Natural killer cell (primary cell): ENCODE measurements at regions not wholly inside any gene's neighbourhood (a gene's known extent, or its start where the extent isn't known, plus 50 kb on each side); places are given as distances from the start of the nearest gene placed in this dataset.

Experiments
- ATAC-seq, 3 donors: fragments of 150-1000 bp in 2 of 3; fragments of 200-7000 bp in 1 of 3; cut with Tn5 transposase; 1 replicate in 1 of 3; 2 replicates in 2 of 3; pipeline ENCODE4 v1.10.0; 2021; ENCODE audit warnings: mild to moderate bottlenecking in 2 of 3, moderate library complexity in 2 of 3
- DNase-seq, 2 donors: peaks; one replicate each; pipeline versions ENCODE4 v3.0.0 to v3.0.0-alpha.2; 2013 to 2021; ENCODE audit warnings: mixed read lengths in 1 of 2
- H3K27ac ChIP-seq: one replicate; pipeline ENCODE4 v1.5.1; 2013; ENCODE audit warnings: mild to moderate bottlenecking, low read length
- H3K27me3 ChIP-seq: one replicate; pipeline ENCODE4 v1.6.1; 2013; ENCODE audit warnings: low read length; ENCODE audit not compliant: control insufficient read depth, insufficient read depth
- H3K36me3 ChIP-seq: one replicate; pipeline ENCODE4 v1.6.1; 2013; ENCODE audit warnings: low read length; ENCODE audit not compliant: control insufficient read depth, insufficient read depth
- H3K4me1 ChIP-seq: one replicate; pipeline ENCODE4 v1.6.1; 2013; ENCODE audit warnings: low read length; ENCODE audit not compliant: control insufficient read depth, insufficient read depth
- H3K4me3 ChIP-seq: one replicate; pipeline ENCODE4 v1.5.1; 2013; ENCODE audit warnings: low read length
- H3K9me3 ChIP-seq: one replicate; pipeline ENCODE4 v1.6.1; 2013; ENCODE audit warnings: low read length; ENCODE audit not compliant: control insufficient read depth, insufficient read depth
- H3K27ac Mint-ChIP-seq, 2 donors: one replicate each; pipeline ENCODE4 v1.8.0; 2022; ENCODE audit warnings: mild to moderate bottlenecking in 2 of 2, mixed read lengths in 2 of 2, moderate library complexity in 1 of 2
- H3K27me3 Mint-ChIP-seq, 2 donors: one replicate each; pipeline ENCODE4 v1.8.0; 2022; ENCODE audit warnings: low read depth in 2 of 2, mixed read lengths in 2 of 2
- H3K36me3 Mint-ChIP-seq: one replicate; pipeline ENCODE4 v1.8.0; 2022; ENCODE audit warnings: mixed read lengths
- H3K4me1 Mint-ChIP-seq, 2 donors: one replicate each; pipeline ENCODE4 v1.8.0; 2022; ENCODE audit warnings: mixed read lengths in 2 of 2
- H3K4me3 Mint-ChIP-seq: one replicate; pipeline ENCODE4 v1.8.0; 2022; ENCODE audit warnings: mild to moderate bottlenecking, moderate library complexity, mixed read lengths
- H3K9me3 Mint-ChIP-seq, 2 donors: one replicate each; pipeline ENCODE4 v1.8.0; 2022; ENCODE audit warnings: mixed read lengths in 2 of 2
- CTCF ChIP-seq: fragments of 200-600 bp; IDR thresholded peaks from one replicate; pipeline ENCODE4 v1.8.0; 2022; ENCODE audit warnings: antibody characterized with exemption
- WGBS: methylation state at CpG from one replicate; pipeline ENCODE4 v1.1.7; 2013; ENCODE audit warnings: missing lambda C conversion rate; ENCODE audit not compliant: insufficient coverage; 5-methylcytosine and 5-hydroxymethylcytosine counted together
- intact Hi-C: fragments of 100-400 bp; cut with micrococcal nuclease; formaldehyde crosslinking; loops from one replicate; pipeline ENCODE4 v1.14.2; 2022

- Histone ChIP-seq H3K4me3 (no peak overlapping the region), H3K9me3 (no peaks in the 10 kb centered on the region), H3K27ac (no peak overlapping the region), H3K4me1 (no peaks in the 10 kb centered on the region), H3K27me3 (no peaks in the 10 kb centered on the region), H3K36me3 (no peaks in the 10 kb centered on the region)
- intact Hi-C loops, result no loop called here
- Mint-ChIP-seq H3K4me3 (no peak overlapping the region), H3K27me3 (peaks cover 5 to 10% of the 10 kb centered on the region in 2 donors), H3K4me1 (no peaks in the 10 kb centered on the region), H3K9me3 (no peaks in the 10 kb centered on the region), H3K27ac (no peak overlapping the region), H3K36me3 (no peaks in the 10 kb centered on the region)
- no peak for DNase-seq
- no peak for TF ChIP-seq CTCF
- no peak for ATAC-seq
- WGBS, result 88% methylated on average over 2 of the region's 2 CpGs
Measured at GRCh38 chr5:102690910-102691309, 64.2 kb upstream of the PAM start.

GRCh38 chr5:102691434-102691833 is 63.7 kb upstream of the PAM start:
- no peak overlapping the region for H3K27ac ChIP-seq
- Mint-ChIP-seq H3K27me3 (peaks cover 5 to 10% of the 10 kb centered on the region in 2 donors), H3K9me3 (no peaks in the 10 kb centered on the region), H3K4me1 (no peaks in the 10 kb centered on the region), H3K27ac (no peak overlapping the region), H3K36me3 (no peaks in the 10 kb centered on the region), H3K4me3 (no peak overlapping the region)
- TF ChIP-seq CTCF, result no peak
- H3K4me3 ChIP-seq, result no peak overlapping the region
- ATAC-seq (no peak), DNase-seq (no peak)
- intact Hi-C loops, result no loop called here
- H3K4me1 ChIP-seq, result no peaks in the 10 kb centered on the region
- 77% methylated on average over 1 of the region's 1 CpG for WGBS
- H3K27me3 ChIP-seq, result no peaks in the 10 kb centered on the region
- no peaks in the 10 kb centered on the region for H3K9me3 ChIP-seq
- H3K36me3 ChIP-seq, result no peaks in the 10 kb centered on the region

GRCh38 chr5:102700120-102700831 is 54.8 kb upstream of the PAM start:
- H3K4me3 ChIP-seq, result no peak overlapping the region
- no peaks in the 10 kb centered on the region for H3K9me3 ChIP-seq
- H3K27ac ChIP-seq, result no peak overlapping the region
- no peaks in the 10 kb centered on the region for H3K9me3 Mint-ChIP-seq
- H3K36me3 ChIP-seq, result no peaks in the 10 kb centered on the region
- H3K27me3 ChIP-seq, result no peaks in the 10 kb centered on the region
- H3K4me3 Mint-ChIP-seq, result no peak overlapping the region
- peaks cover 0 to 2% of the 10 kb centered on the region in 2 donors for H3K27me3 Mint-ChIP-seq
- no peak overlapping the region for H3K27ac Mint-ChIP-seq
- no CpG with 5 or more reads among the region's 1 CpG for WGBS
- no peaks in the 10 kb centered on the region for H3K4me1 ChIP-seq
- no peaks in the 10 kb centered on the region for H3K4me1 Mint-ChIP-seq
- DNase-seq, result no peak
- H3K36me3 Mint-ChIP-seq, result no peaks in the 10 kb centered on the region
- intact Hi-C loops, result no loop called here
- no peak for ATAC-seq
- no peak for TF ChIP-seq CTCF

DNA sequence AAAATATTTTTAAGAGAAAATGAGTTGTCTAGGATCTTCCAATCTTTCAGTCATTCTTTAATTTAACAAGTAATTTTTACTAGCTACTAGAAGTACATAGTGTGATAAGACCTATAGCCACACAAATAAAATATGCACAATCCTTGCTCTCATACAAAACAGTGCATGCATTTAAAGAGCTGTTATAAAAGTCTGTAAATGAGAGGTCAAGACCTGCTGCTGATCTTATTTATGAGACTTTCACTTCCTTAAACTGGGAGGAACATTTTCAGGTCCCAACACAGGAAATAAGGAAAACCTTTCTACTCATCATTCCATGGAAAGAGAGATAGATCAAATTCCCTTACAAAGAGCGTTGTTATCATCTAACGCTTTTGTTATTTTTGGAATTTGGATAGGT is 54.2 kb upstream of the PAM start:
- ATAC-seq, result no peak

More for the DNA sequence above, 54.2 kb upstream of the PAM start:
- DNase-seq, result no peak
- H3K9me3 Mint-ChIP-seq, result no peaks in the 10 kb centered on the region
- H3K4me1 ChIP-seq, result no peaks in the 10 kb centered on the region
- no peaks in the 10 kb centered on the region for H3K27me3 ChIP-seq
- no peaks in the 10 kb centered on the region for H3K36me3 Mint-ChIP-seq
- intact Hi-C loops, result no loop called here
- no peak for TF ChIP-seq CTCF
- no peaks in the 10 kb centered on the region for H3K4me1 Mint-ChIP-seq
- no peak overlapping the region for H3K27ac Mint-ChIP-seq
- H3K4me3 Mint-ChIP-seq, result no peak overlapping the region
- peaks cover 0 to 2% of the 10 kb centered on the region in 2 donors for H3K27me3 Mint-ChIP-seq
- 95% methylated on average over 2 of the region's 2 CpGs for WGBS
- no peak overlapping the region for H3K4me3 ChIP-seq
- H3K36me3 ChIP-seq, result no peaks in the 10 kb centered on the region
- no peaks in the 10 kb centered on the region for H3K9me3 ChIP-seq
- H3K27ac ChIP-seq, result no peak overlapping the region
